HG03196 (cell line): ENCODE measurements at regions not wholly inside any gene's neighbourhood (a gene's known extent, or its start where the extent isn't known, plus 50 kb on each side); places are given as distances from the start of the nearest gene placed in this dataset.
"Not testable (repeated sequence)": the region's sequence is repeated elsewhere in the genome, so short reads cannot be mapped to it uniquely, and the experiment has no call there.

Experiments used
- ATAC-seq: cut with Tn5 transposase; IDR thresholded peaks from one replicate; pipeline ENCODE4 v1.9.1; 2021; ENCODE audit not compliant: unreplicated experiment

- no peak for ATAC-seq
Observed at GRCh38 chr5:130385656-130386055, 481.4 kb downstream of the CHSY3 start.

GRCh38 chr5:130365956-130366355, 461.7 kb downstream of the CHSY3 start:
- no peak for ATAC-seq

- ATAC-seq, result no peak
Observed at GRCh38 chr5:130350131-130350530, 445.9 kb downstream of the CHSY3 start.

- no peak for ATAC-seq
Observed at GRCh38 chr5:130337179-130337888, 433.1 kb downstream of the CHSY3 start.

- ATAC-seq, result no peak
Observed at GRCh38 chr5:130335117-130335516, 430.9 kb downstream of the CHSY3 start.

GRCh38 chr5:130333089-130333488, 428.8 kb downstream of the CHSY3 start:
- ATAC-seq, result no peak

GRCh38 chr5:130331332-130331731, 427.1 kb downstream of the CHSY3 start:
- ATAC-seq, result no peak

- ATAC-seq, result no peak
Observed at GRCh38 chr5:130324953-130325671, 420.8 kb downstream of the CHSY3 start.

- peak; percentile 100 for ATAC-seq
Observed at GRCh38 chr5:130323804-130324454, 419.7 kb downstream of the CHSY3 start.

- no peak for ATAC-seq
Observed at GRCh38 chr5:130321931-130322330, 417.7 kb downstream of the CHSY3 start.

- peak; percentile 75 for ATAC-seq
Observed at GRCh38 chr5:130316971-130317680, 412.9 kb downstream of the CHSY3 start.

GRCh38 chr5:130295235-130295634, 391.0 kb downstream of the CHSY3 start:
- no peak for ATAC-seq

- not testable (repeated sequence) for ATAC-seq
Observed at GRCh38 chr5:130294798-130295197, 390.5 kb downstream of the CHSY3 start.

GRCh38 chr5:130290219-130290618, 386.0 kb downstream of the CHSY3 start:
- no peak for ATAC-seq

- ATAC-seq, result no peak
Observed at GRCh38 chr5:130289132-130290088, 385.1 kb downstream of the CHSY3 start.

- no peak for ATAC-seq
Observed at GRCh38 chr5:130287438-130287837, 383.2 kb downstream of the CHSY3 start.

GRCh38 chr5:130286971-130287370, 382.7 kb downstream of the CHSY3 start:
- no peak for ATAC-seq

- no peak for ATAC-seq
Observed at GRCh38 chr5:130282049-130282448, 377.8 kb downstream of the CHSY3 start.

GRCh38 chr5:130280528-130281217, 376.4 kb downstream of the CHSY3 start:
- ATAC-seq, result no peak

- ATAC-seq, result no peak
Observed at GRCh38 chr5:130279386-130279785, 375.1 kb downstream of the CHSY3 start.
